Neural progenitor cell (in vitro differentiated cells): ENCODE measurements at regions not wholly inside any gene's neighbourhood (a gene's known extent, or its start where the extent isn't known, plus 50 kb on each side); places are given as distances from the start of the nearest gene placed in this dataset.

Experiments used
- DNase-seq: peaks from one replicate; pipeline ENCODE4 v3.0.0-alpha.2; 2016; ENCODE audit warnings: low spot score
- H2AFZ ChIP-seq: fragments of 200-600 bp; sonication (generic); replicated peaks from 2 replicates; pipeline ENCODE4 v1.6.1; 2016; ENCODE audit warnings: antibody characterized with exemption
- H3F3A ChIP-seq: fragments of 200-600 bp; sonication (generic); 2 replicates; pipeline ENCODE4 v1.6.1; 2016; ENCODE audit warnings: antibody characterized with exemption, low read depth
- H3K27ac ChIP-seq: fragments of 200-600 bp; sonication (generic); 2 replicates; pipeline ENCODE4 v1.5.1; 2016; ENCODE audit warnings: mild to moderate bottlenecking
- H3K27me3 ChIP-seq: fragments of 200-600 bp; sonication (generic); 2 replicates; pipeline ENCODE4 v1.6.1; 2016; ENCODE audit warnings: mild to moderate bottlenecking, moderate library complexity
- H3K36me3 ChIP-seq: fragments of 200-600 bp; sonication (generic); 2 replicates; pipeline ENCODE4 v1.5.1; 2016
- H3K4me1 ChIP-seq: fragments of 200-600 bp; sonication (generic); 2 replicates; pipeline ENCODE4 v1.6.1; 2016; ENCODE audit warnings: mixed run types
- H3K4me2 ChIP-seq: fragments of 200-600 bp; sonication (generic); 2 replicates; pipeline ENCODE4 v1.6.1; 2016
- H3K4me3 ChIP-seq: fragments of 200-600 bp; sonication (generic); 2 replicates; pipeline ENCODE4 v1.5.1; 2016
- H3K79me2 ChIP-seq: fragments of 200-600 bp; sonication (generic); 2 replicates; pipeline ENCODE4 v1.6.1; 2016; ENCODE audit warnings: low read depth
- H3K9ac ChIP-seq: fragments of 200-600 bp; sonication (generic); 2 replicates; pipeline ENCODE4 v1.6.1; 2016
- H3K9me3 ChIP-seq: fragments of 200-600 bp; sonication (generic); 2 replicates; pipeline ENCODE4 v1.5.1; 2016; ENCODE audit warnings: low read depth
- H4K20me1 ChIP-seq: fragments of 200-600 bp; sonication (generic); 2 replicates; pipeline ENCODE4 v1.6.1; 2016; ENCODE audit warnings: low read depth
- H3K27ac Mint-ChIP-seq: 3 replicates; pipeline ENCODE4 v1.8.0; 2021; ENCODE audit warnings: mixed read lengths
- H3K27me3 Mint-ChIP-seq: 2 replicates; pipeline ENCODE4 v1.8.0; 2022; ENCODE audit warnings: low read depth, mild to moderate bottlenecking, inconsistent platforms, moderate library complexity, mixed read lengths; ENCODE audit not compliant: insufficient read depth
- H3K36me3 Mint-ChIP-seq: 3 replicates; pipeline ENCODE4 v1.8.0; 2021; ENCODE audit warnings: mixed read lengths
- H3K4me1 Mint-ChIP-seq: 3 replicates; pipeline ENCODE4 v1.8.0; 2021; ENCODE audit warnings: mixed read lengths
- H3K4me3 Mint-ChIP-seq: 3 replicates; pipeline ENCODE4 v1.8.0; 2021; ENCODE audit warnings: mild to moderate bottlenecking, moderate library complexity, mixed read lengths
- H3K9me3 Mint-ChIP-seq: 3 replicates; pipeline ENCODE4 v1.8.0; 2020; ENCODE audit warnings: mixed read lengths
- CTCF ChIP-seq: fragments of 200-600 bp; sonication (generic); IDR thresholded peaks from 2 replicates; pipeline ENCODE4 v1.5.1; 2017; ENCODE audit warnings: antibody characterized with exemption, mild to moderate bottlenecking
- EZH2 ChIP-seq: fragments of 200-600 bp; sonication (generic); IDR thresholded peaks from 2 replicates; pipeline ENCODE4 v1.6.1; 2017; ENCODE audit warnings: antibody characterized with exemption, mild to moderate bottlenecking, moderate library complexity
- EZH2phosphoT487 ChIP-seq: fragments of 200-600 bp; sonication (generic); IDR thresholded peaks from 2 replicates; pipeline ENCODE4 v1.6.1; 2017; ENCODE audit warnings: antibody characterized with exemption

- H3K36me3 ChIP-seq = no peaks in the 10 kb centered on the region
- H3K4me3 ChIP-seq = no peak overlapping the region
- H3K4me2 ChIP-seq = no peak overlapping the region
- no peaks in the 10 kb centered on the region for H4K20me1 ChIP-seq
- Mint-ChIP-seq H3K27ac (no peak overlapping the region), H3K4me1 (no peaks in the 10 kb centered on the region), H3K4me3 (no peak overlapping the region), H3K27me3 (no peaks in the 10 kb centered on the region), H3K36me3 (peaks cover 5% of the 10 kb centered on the region), H3K9me3 (peaks cover 47% of the 10 kb centered on the region)
- H3K9ac ChIP-seq = no peak overlapping the region
- DNase-seq = peak; percentile 3
- H2AFZ ChIP-seq = no peak overlapping the region
- TF ChIP-seq EZH2phosphoT487 = no peak
- no peak for TF ChIP-seq EZH2
- no peak for TF ChIP-seq CTCF
- H3K9me3 ChIP-seq = peaks cover 12% of the 10 kb centered on the region
- H3K4me1 ChIP-seq = no peaks in the 10 kb centered on the region
- H3F3A ChIP-seq = no peaks in the 10 kb centered on the region
- no peaks in the 10 kb centered on the region for H3K27me3 ChIP-seq
- no peaks in the 10 kb centered on the region for H3K79me2 ChIP-seq
- H3K27ac ChIP-seq = no peak overlapping the region
Observed at GRCh38 chr4:19278665-19279064, 973.0 kb upstream of the SLIT2 start.

GRCh38 chr4:19266566-19266965, 985.1 kb upstream of the SLIT2 start:
- Histone ChIP-seq H3F3A (no peaks in the 10 kb centered on the region), H2AFZ (no peak overlapping the region), H3K9ac (no peak overlapping the region), H4K20me1 (no peaks in the 10 kb centered on the region), H3K4me3 (no peak overlapping the region), H3K79me2 (no peaks in the 10 kb centered on the region), H3K9me3 (no peaks in the 10 kb centered on the region), H3K4me2 (no peak overlapping the region), H3K27me3 (no peaks in the 10 kb centered on the region), H3K27ac (no peak overlapping the region), H3K4me1 (no peaks in the 10 kb centered on the region), H3K36me3 (no peaks in the 10 kb centered on the region)
- H3K36me3 Mint-ChIP-seq = no peaks in the 10 kb centered on the region
- no peak overlapping the region for H3K27ac Mint-ChIP-seq
- peaks cover 2% of the 10 kb centered on the region for H3K27me3 Mint-ChIP-seq
- H3K4me3 Mint-ChIP-seq = no peak overlapping the region
- H3K9me3 Mint-ChIP-seq = peaks cover 3% of the 10 kb centered on the region
- TF ChIP-seq EZH2phosphoT487 = no peak
- no peak for TF ChIP-seq EZH2
- no peak for TF ChIP-seq CTCF
- H3K4me1 Mint-ChIP-seq = peaks cover 7% of the 10 kb centered on the region
- DNase-seq = peak; percentile 33

- DNase-seq = no peak
- Mint-ChIP-seq H3K36me3 (no peaks in the 10 kb centered on the region), H3K27me3 (peaks cover 4% of the 10 kb centered on the region), H3K4me1 (peaks cover 7% of the 10 kb centered on the region), H3K9me3 (peaks cover 3% of the 10 kb centered on the region), H3K4me3 (no peak overlapping the region), H3K27ac (no peak overlapping the region)
- Histone ChIP-seq H2AFZ (no peak overlapping the region), H3K4me2 (no peak overlapping the region), H3K4me3 (no peak overlapping the region), H3K36me3 (no peaks in the 10 kb centered on the region), H3K79me2 (no peaks in the 10 kb centered on the region), H3K4me1 (no peaks in the 10 kb centered on the region), H3K27ac (no peak overlapping the region), H3K9me3 (no peaks in the 10 kb centered on the region), H3K27me3 (no peaks in the 10 kb centered on the region), H3F3A (no peaks in the 10 kb centered on the region), H3K9ac (no peak overlapping the region), H4K20me1 (no peaks in the 10 kb centered on the region)
- no peak for TF ChIP-seq EZH2phosphoT487
- TF ChIP-seq CTCF = no peak
- no peak for TF ChIP-seq EZH2
Observed at GRCh38 chr4:19262467-19262866, 989.2 kb upstream of the SLIT2 start.
